HEK293 (cell line): ENCODE measurements at regions not wholly inside any gene's neighbourhood (a gene's known extent, or its start where the extent isn't known, plus 50 kb on each side); places are given as distances from the start of the nearest gene placed in this dataset.

Experiments used
- CTCF ChIA-PET: fragments of 350-600 bp; formaldehyde crosslinking; extraction: SDS; loops from one replicate; lab custom pipeline; 2021; ENCODE audit warnings: antibody characterized with exemption; lab: Yijun Ruan, JAX
- POLR2A ChIA-PET: fragments of 300-600 bp; formaldehyde crosslinking; extraction: SDS; loops from one replicate; lab custom pipeline; 2020; ENCODE audit warnings: antibody characterized with exemption, inconsistent platforms; lab: Yijun Ruan, JAX
- H3K27ac ChIP-seq: fragments of 200-500 bp; sonication (Bioruptor generic); 2 replicates; pipeline ENCODE4 v1.5.1; 2014; ENCODE audit warnings: low read depth, low read length, control low read depth, inconsistent platforms; ENCODE audit errors: extremely low read depth
- H3K36me3 ChIP-seq, 2 experiments: fragments of 200-500 bp in 1 of 2; sonication (Bioruptor generic) in 1 of 2; 1 replicate in 1 of 2; 2 replicates in 1 of 2; pipeline ENCODE4 v1.5.1; 2014 to 2017; ENCODE audit warnings: inconsistent platforms in 2 of 2, low read length in 2 of 2; ENCODE audit not compliant: control insufficient read depth in 2 of 2, insufficient read depth in 1 of 2
- H3K4me1 ChIP-seq: fragments of 200-500 bp; sonication (Bioruptor generic); 2 replicates; pipeline ENCODE4 v1.5.1; 2014; ENCODE audit warnings: mild to moderate bottlenecking, low read length, inconsistent platforms; ENCODE audit not compliant: control insufficient read depth, insufficient read depth
- H3K4me3 ChIP-seq: 2 replicates; pipeline ENCODE4 v1.5.1; 2011; ENCODE audit warnings: low read depth, mild to moderate bottlenecking, control low read depth, low read length, moderate library complexity
- H3K9me3 ChIP-seq: fragments of 200-500 bp; sonication (Bioruptor generic); 2 replicates; pipeline ENCODE4 v1.5.1; 2014; ENCODE audit warnings: low read depth, low read length, inconsistent platforms; ENCODE audit not compliant: control insufficient read depth, insufficient read depth
- FEZF1 ChIP-seq: fragments of 450-650 bp; formaldehyde crosslinking; IDR thresholded peaks from 2 replicates; pipeline ENCODE4 v1.5.1; 2016; ENCODE audit warnings: missing biosample characterization, missing genetic modification characterization
- GLI4 ChIP-seq: fragments of 450-650 bp; formaldehyde crosslinking; IDR thresholded peaks from 2 replicates; pipeline ENCODE4 v1.5.1; 2016; ENCODE audit warnings: missing biosample characterization, missing genetic modification characterization
- RBAK ChIP-seq: fragments of 450-650 bp; formaldehyde crosslinking; IDR thresholded peaks from 2 replicates; pipeline ENCODE4 v1.5.1; 2016; ENCODE audit warnings: missing biosample characterization, missing genetic modification characterization
- SCRT2 ChIP-seq: fragments of 450-650 bp; formaldehyde crosslinking; IDR thresholded peaks from 2 replicates; pipeline ENCODE4 v1.5.1; 2016; ENCODE audit warnings: missing biosample characterization, missing genetic modification characterization
- ZBTB1 ChIP-seq: fragments of 450-650 bp; formaldehyde crosslinking; IDR thresholded peaks from 2 replicates; pipeline ENCODE4 v1.5.1; 2016; ENCODE audit warnings: missing biosample characterization, missing genetic modification characterization
- ZFP41 ChIP-seq: fragments of 450-650 bp; formaldehyde crosslinking; IDR thresholded peaks from 2 replicates; pipeline ENCODE4 v1.5.1; 2016; ENCODE audit warnings: missing biosample characterization, missing genetic modification characterization, borderline replicate concordance
- ZNF10 ChIP-seq: fragments of 450-650 bp; formaldehyde crosslinking; IDR thresholded peaks from 2 replicates; pipeline ENCODE4 v1.5.1; 2017; ENCODE audit warnings: missing biosample characterization, missing genetic modification characterization
- ZNF23 ChIP-seq: fragments of 450-650 bp; formaldehyde crosslinking; IDR thresholded peaks from 2 replicates; pipeline ENCODE4 v1.5.1; 2016; ENCODE audit warnings: missing biosample characterization, missing genetic modification characterization, borderline replicate concordance
- ZNF292 ChIP-seq: fragments of 450-650 bp; formaldehyde crosslinking; IDR thresholded peaks from 2 replicates; pipeline ENCODE4 v1.5.1; 2016; ENCODE audit warnings: low read depth, missing biosample characterization, missing genetic modification characterization, borderline replicate concordance
- ZNF311 ChIP-seq: fragments of 450-650 bp; formaldehyde crosslinking; IDR thresholded peaks from 2 replicates; pipeline ENCODE4 v1.5.1; 2017; ENCODE audit warnings: missing biosample characterization, missing genetic modification characterization, borderline replicate concordance
- ZNF350 ChIP-seq: fragments of 450-650 bp; formaldehyde crosslinking; IDR thresholded peaks from 2 replicates; pipeline ENCODE4 v1.5.0; 2017; ENCODE audit warnings: missing biosample characterization, mild to moderate bottlenecking, missing genetic modification characterization
- ZNF404 ChIP-seq: fragments of 450-650 bp; formaldehyde crosslinking; IDR thresholded peaks from 2 replicates; pipeline ENCODE4 v1.5.1; 2017; ENCODE audit warnings: missing biosample characterization, missing genetic modification characterization
- ZNF521 ChIP-seq: fragments of 450-650 bp; formaldehyde crosslinking; IDR thresholded peaks from 2 replicates; pipeline ENCODE4 v1.5.1; 2017; ENCODE audit warnings: missing biosample characterization, mild to moderate bottlenecking, missing genetic modification characterization
- ZNF585B ChIP-seq: fragments of 450-650 bp; formaldehyde crosslinking; IDR thresholded peaks from 2 replicates; pipeline ENCODE4 v1.5.1; 2016; ENCODE audit warnings: missing biosample characterization, missing genetic modification characterization
- ZNF600 ChIP-seq: fragments of 450-650 bp; formaldehyde crosslinking; IDR thresholded peaks from 2 replicates; pipeline ENCODE4 v1.5.1; 2016; ENCODE audit warnings: missing biosample characterization, missing genetic modification characterization
- ZNF623 ChIP-seq: fragments of 450-650 bp; formaldehyde crosslinking; IDR thresholded peaks from 2 replicates; pipeline ENCODE4 v1.5.1; 2016; ENCODE audit warnings: missing biosample characterization, missing genetic modification characterization
- ZXDB ChIP-seq: fragments of 450-650 bp; formaldehyde crosslinking; IDR thresholded peaks from 2 replicates; pipeline ENCODE4 v1.5.1; 2016; ENCODE audit warnings: missing biosample characterization, missing genetic modification characterization
- TF ChIP-seq, protein P1 (sequence below): fragments of 450-650 bp; formaldehyde crosslinking; IDR thresholded peaks from 2 replicates; pipeline ENCODE4 v1.5.1; 2016; ENCODE audit warnings: missing biosample characterization, missing genetic modification characterization
- TF ChIP-seq, protein P2 (sequence below): fragments of 450-650 bp; formaldehyde crosslinking; IDR thresholded peaks from 2 replicates; pipeline ENCODE4 v1.5.1; 2016; ENCODE audit warnings: missing biosample characterization, missing genetic modification characterization
- TF ChIP-seq, protein P3 (sequence below): fragments of 450-650 bp; formaldehyde crosslinking; IDR thresholded peaks from 2 replicates; pipeline ENCODE4 v1.5.1; 2016; ENCODE audit warnings: missing biosample characterization, missing genetic modification characterization
- TF ChIP-seq, protein P4 (sequence below): fragments of 450-650 bp; formaldehyde crosslinking; IDR thresholded peaks from 2 replicates; pipeline ENCODE4 v1.5.1; 2017; ENCODE audit warnings: missing biosample characterization, missing genetic modification characterization

DNA sequence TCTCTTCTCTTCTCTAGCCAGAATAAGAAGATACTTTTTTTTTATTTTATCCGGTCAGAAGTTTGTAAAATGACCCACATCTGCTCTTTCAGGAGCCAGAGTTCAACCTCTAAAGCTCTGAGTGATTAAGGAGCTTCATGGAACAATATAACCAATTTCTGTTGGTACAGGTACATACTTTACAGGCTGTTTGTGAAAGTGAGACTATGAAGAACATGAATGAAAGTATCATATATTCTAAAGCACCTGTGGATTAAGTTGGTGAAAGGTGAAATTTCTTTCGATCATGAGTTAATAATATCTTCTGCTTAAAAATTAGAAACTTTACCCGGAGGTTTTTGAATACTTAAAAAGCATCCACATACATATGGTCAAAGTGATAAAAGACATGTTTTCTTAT, 65.2 kb downstream of the DMRT2 start:
- ChIA-PET POLR2A (no interaction called here), CTCF (interaction anchor here (0.6 to 1.0 kb wide), 3 partner anchors 11 to 621 kb away, joined by 3 read pairs; no protein-coding TSS in a partner anchor)
- no peaks in the 10 kb centered on the region for H3K36me3 ChIP-seq
- H3K4me1 ChIP-seq, result no peaks in the 10 kb centered on the region
- H3K4me3 ChIP-seq, result no peak overlapping the region
- H3K27ac ChIP-seq, result no peak overlapping the region
- no peaks in the 10 kb centered on the region for H3K9me3 ChIP-seq
- TF ChIP-seq ZNF600 (tag by site-specific recombination) (no peak), ZNF10 (no peak), ZNF23 (no peak), ZFP41 (tag by site-specific recombination) (no peak), SCRT2 (tag by site-specific recombination) (no peak)

DNA sequence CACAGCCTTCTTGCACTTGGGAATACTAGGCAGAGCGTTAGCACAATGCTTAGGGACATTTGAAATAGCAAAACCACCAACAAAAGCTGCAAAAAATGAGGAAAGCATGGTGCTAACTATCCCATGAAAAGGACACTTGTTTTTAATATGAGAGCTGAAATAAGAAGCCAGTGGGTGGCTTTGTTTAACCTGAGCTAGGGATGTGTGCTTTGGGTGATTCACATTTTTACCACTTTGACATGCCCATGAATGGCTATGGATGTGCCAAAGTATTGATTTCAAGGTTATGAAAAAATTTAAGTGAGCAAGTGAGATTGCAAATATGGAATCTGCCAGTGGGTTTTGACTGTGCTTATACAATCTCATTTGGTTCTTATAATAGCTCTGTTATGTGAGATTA, 67.3 kb downstream of the DMRT2 start:
- Histone ChIP-seq H3K4me1 (no peaks in the 10 kb centered on the region), H3K9me3 (no peaks in the 10 kb centered on the region), H3K27ac (no peak overlapping the region), H3K4me3 (no peak overlapping the region), H3K36me3 (no peaks in the 10 kb centered on the region)
- POLR2A ChIA-PET, result no interaction called here
- TF ChIP-seq ZXDB (tag by site-specific recombination), result no peak
- CTCF ChIA-PET, result interaction anchor here (0.6 to 0.7 kb wide), 2 partner anchors 10 to 58 kb away, joined by 3 to 4 read pairs; no protein-coding TSS in a partner anchor

DNA sequence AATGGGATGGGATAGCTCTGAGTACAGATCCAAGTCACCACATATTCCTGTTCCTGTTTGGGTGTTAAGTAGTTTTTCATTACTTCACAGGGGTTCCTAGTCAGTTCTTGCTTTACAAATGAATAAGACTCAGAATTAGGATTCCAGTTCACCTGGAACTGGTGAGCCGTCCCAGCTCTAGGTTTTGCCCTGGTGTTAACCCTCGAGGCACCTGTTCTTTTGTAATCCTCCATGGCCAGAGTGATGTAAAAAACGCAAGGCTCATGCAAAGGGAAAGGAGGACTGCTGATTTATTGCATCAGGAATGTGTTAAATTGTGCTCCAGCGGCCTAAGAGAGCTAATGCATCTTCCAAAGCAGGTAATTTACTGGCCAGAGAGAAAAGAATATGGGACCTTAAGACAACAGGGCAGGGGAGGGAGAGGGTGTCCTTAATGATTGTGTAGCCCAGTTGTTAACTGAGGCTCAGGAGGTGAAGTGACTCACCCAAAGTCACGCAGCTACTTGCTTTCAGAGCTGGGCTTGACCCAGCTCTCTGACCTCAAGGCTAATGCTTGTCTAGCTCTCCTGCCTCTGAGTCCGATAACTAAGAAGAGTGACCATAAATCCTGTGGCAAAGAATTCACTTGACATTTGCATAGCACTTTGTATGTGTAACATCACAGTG, 70.5 kb downstream of the DMRT2 start:
- CTCF ChIA-PET, result interaction anchor here (0.6 kb wide), 1 partner anchor 312 kb away, joined by 4 read pairs; no protein-coding TSS in a partner anchor
- Histone ChIP-seq H3K4me1 (no peaks in the 10 kb centered on the region; the same call in 1 of the 2 replicates), H3K27ac (no peak overlapping the region), H3K9me3 (no peaks in the 10 kb centered on the region), H3K36me3 (no peaks in the 10 kb centered on the region), H3K4me3 (no peak overlapping the region)
- TF ChIP-seq, protein P1, sequence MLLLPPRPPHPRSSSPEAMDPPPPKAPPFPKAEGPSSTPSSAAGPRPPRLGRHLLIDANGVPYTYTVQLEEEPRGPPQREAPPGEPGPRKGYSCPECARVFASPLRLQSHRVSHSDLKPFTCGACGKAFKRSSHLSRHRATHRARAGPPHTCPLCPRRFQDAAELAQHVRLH, result no peak
- TF ChIP-seq, protein P2, sequence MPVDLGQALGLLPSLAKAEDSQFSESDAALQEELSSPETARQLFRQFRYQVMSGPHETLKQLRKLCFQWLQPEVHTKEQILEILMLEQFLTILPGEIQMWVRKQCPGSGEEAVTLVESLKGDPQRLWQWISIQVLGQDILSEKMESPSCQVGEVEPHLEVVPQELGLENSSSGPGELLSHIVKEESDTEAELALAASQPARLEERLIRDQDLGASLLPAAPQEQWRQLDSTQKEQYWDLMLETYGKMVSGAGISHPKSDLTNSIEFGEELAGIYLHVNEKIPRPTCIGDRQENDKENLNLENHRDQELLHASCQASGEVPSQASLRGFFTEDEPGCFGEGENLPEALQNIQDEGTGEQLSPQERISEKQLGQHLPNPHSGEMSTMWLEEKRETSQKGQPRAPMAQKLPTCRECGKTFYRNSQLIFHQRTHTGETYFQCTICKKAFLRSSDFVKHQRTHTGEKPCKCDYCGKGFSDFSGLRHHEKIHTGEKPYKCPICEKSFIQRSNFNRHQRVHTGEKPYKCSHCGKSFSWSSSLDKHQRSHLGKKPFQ (tag by site-specific recombination), result no peak
- TF ChIP-seq ZNF623 (tag by site-specific recombination) (no peak), ZBTB1 (tag by site-specific recombination) (no peak)
- POLR2A ChIA-PET, result no interaction called here

DNA sequence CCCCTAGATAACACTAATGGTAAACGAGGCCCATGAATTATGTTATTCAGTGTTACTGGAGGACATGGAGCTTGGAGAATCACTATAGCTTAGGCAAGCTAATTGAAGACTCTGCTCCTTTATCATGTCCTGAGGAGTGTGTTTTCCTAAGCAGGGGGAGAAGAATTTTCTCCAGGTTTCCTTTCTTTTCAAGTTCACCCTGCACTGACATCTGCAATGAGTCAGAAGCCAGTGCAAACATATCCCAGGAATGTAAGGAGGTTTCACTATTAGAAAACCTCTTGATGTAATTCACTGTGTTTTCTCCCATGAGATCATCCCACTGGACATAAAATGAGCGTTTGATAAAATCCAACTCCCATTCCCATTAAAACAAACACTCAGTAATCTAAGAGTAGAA, 75.6 kb downstream of the DMRT2 start:
- ChIA-PET CTCF (interaction anchor here (1.2 to 1.5 kb wide), 2 partner anchors 11 to 116 kb away, joined by 3 read pairs; no protein-coding TSS in a partner anchor), POLR2A (no interaction called here)
- no peak for TF ChIP-seq ZNF585B (tag by site-specific recombination)
- no peak for TF ChIP-seq RBAK (tag by site-specific recombination)
- TF ChIP-seq, protein P3, sequence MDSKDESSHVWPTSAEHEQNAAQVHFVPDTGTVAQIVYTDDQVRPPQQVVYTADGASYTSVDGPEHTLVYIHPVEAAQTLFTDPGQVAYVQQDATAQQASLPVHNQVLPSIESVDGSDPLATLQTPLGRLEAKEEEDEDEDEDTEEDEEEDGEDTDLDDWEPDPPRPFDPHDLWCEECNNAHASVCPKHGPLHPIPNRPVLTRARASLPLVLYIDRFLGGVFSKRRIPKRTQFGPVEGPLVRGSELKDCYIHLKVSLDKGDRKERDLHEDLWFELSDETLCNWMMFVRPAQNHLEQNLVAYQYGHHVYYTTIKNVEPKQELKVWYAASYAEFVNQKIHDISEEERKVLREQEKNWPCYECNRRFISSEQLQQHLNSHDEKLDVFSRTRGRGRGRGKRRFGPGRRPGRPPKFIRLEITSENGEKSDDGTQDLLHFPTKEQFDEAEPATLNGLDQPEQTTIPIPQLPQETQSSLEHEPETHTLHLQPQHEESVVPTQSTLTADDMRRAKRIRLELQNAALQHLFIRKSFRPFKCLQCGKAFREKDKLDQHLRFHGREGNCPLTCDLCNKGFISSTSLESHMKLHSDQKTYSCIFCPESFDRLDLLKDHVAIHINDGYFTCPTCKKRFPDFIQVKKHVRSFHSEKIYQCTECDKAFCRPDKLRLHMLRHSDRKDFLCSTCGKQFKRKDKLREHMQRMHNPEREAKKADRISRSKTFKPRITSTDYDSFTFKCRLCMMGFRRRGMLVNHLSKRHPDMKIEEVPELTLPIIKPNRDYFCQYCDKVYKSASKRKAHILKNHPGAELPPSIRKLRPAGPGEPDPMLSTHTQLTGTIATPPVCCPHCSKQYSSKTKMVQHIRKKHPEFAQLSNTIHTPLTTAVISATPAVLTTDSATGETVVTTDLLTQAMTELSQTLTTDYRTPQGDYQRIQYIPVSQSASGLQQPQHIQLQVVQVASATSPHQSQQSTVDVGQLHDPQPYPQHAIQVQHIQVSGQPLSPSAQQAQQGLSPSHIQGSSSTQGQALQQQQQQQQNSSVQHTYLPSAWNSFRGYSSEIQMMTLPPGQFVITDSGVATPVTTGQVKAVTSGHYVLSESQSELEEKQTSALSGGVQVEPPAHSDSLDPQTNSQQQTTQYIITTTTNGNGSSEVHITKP, result peak; percentile 14; the same call in 1 of the 2 replicates
- peak; percentile 17; the same call in 1 of the 2 replicates for TF ChIP-seq FEZF1
- TF ChIP-seq GLI4 (tag by site-specific recombination), result no peak
- TF ChIP-seq ZNF404 (tag by site-specific recombination), result no peak
- no peak for TF ChIP-seq ZNF350
- TF ChIP-seq ZNF521 (tag by site-specific recombination), result no peak
- TF ChIP-seq, protein P4, sequence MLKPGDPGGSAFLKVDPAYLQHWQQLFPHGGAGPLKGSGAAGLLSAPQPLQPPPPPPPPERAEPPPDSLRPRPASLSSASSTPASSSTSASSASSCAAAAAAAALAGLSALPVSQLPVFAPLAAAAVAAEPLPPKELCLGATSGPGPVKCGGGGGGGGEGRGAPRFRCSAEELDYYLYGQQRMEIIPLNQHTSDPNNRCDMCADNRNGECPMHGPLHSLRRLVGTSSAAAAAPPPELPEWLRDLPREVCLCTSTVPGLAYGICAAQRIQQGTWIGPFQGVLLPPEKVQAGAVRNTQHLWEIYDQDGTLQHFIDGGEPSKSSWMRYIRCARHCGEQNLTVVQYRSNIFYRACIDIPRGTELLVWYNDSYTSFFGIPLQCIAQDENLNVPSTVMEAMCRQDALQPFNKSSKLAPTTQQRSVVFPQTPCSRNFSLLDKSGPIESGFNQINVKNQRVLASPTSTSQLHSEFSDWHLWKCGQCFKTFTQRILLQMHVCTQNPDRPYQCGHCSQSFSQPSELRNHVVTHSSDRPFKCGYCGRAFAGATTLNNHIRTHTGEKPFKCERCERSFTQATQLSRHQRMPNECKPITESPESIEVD (tag by site-specific recombination), result no peak
- TF ChIP-seq ZNF311 (tag by site-specific recombination), result no peak
- TF ChIP-seq ZNF292 (tag by site-specific recombination), result no peak

More for the DNA sequence above, 75.6 kb downstream of the DMRT2 start:
- Histone ChIP-seq H3K9me3 (no peaks in the 10 kb centered on the region), H3K36me3 (no peaks in the 10 kb centered on the region), H3K4me1 (no peaks in the 10 kb centered on the region; the same call in 1 of the 2 replicates), H3K27ac (no peak overlapping the region), H3K4me3 (no peak overlapping the region)
